Lower leg skin (tissue), 3 donors: ENCODE measurements at regions not wholly inside any gene's neighbourhood (a gene's known extent, or its start where the extent isn't known, plus 50 kb on each side); places are given as distances from the start of the nearest gene placed in this dataset.
"Not testable (repeated sequence)": the region's sequence is repeated elsewhere in the genome, so short reads cannot be mapped to it uniquely, and the experiment has no call there.

Experiments used
- DNase-seq, 2 donors: peaks; one replicate each; pipeline ENCODE4 v3.0.0-alpha.2; 2019; ENCODE audit warnings: low spot score in 2 of 2
- H3K4me3 ChIP-seq: fragments of 200-600 bp; sonication (generic); 2 replicates; pipeline ENCODE4 v1.5.1; 2017; ENCODE audit warnings: mild to moderate bottlenecking, low read depth; ENCODE audit not compliant: poor library complexity, severe bottlenecking
- WGBS, 2 donors: methylation state at CpG; one replicate each; pipeline ENCODE4 v1.1.5; 2018; 5-methylcytosine and 5-hydroxymethylcytosine counted together
- intact Hi-C: fragments of 100-400 bp; cut with DNase I; formaldehyde crosslinking; loops from one replicate; pipeline ENCODE4 v1.15.0; 2023; ENCODE audit warnings: low total_unique reads

GRCh38 chr5:69907941-69908340 is 117.1 kb upstream of the SERF1B start:
- intact Hi-C loops, H3K4me3 ChIP-seq: not testable (repeated sequence)
- WGBS, 2 donors: 97 to 98% methylated on average over 6 to 7 of the region's 9 CpGs
- peak; percentile 14 to 80 for DNase-seq

GRCh38 chr5:69913771-69914170 is 111.3 kb upstream of the SERF1B start:
- 92 to 94% methylated on average over 6 to 7 of the region's 10 CpGs for WGBS, 2 donors
- H3K4me3 ChIP-seq, intact Hi-C loops: not testable (repeated sequence)
- peak in 1 of 2 donors; percentile 68 for DNase-seq
